T-cell (primary cell): ENCODE measurements at regions not wholly inside any gene's neighbourhood (a gene's known extent, or its start where the extent isn't known, plus 50 kb on each side); places are given as distances from the start of the nearest gene placed in this dataset.

Source experiments
- ATAC-seq, 4 experiments: fragments of 200-7000 bp in 3 of 4; fragments of 150-1000 bp in 1 of 4; cut with Tn5 transposase; replicated peaks in 1 of 4; 1 replicate in 3 of 4; 2 replicates in 1 of 4; pipeline ENCODE4 v1.10.0; 2021; ENCODE audit warnings: moderate library complexity in 3 of 4, mild to moderate bottlenecking in 2 of 4, moderate number of reproducible peaks in 1 of 4
- CTCF ChIA-PET, 2 donors: fragments of 300-600 bp; sonication (Branson Sonifier 250); formaldehyde crosslinking; loops; one replicate each; lab custom pipeline; 2022; ENCODE audit warnings: antibody characterized with exemption in 2 of 2; lab: Charles Lee
- POLR2A ChIA-PET, 2 donors: fragments of 300-600 bp; sonication (Branson Sonifier 250); formaldehyde crosslinking; loops; one replicate each; lab custom pipeline; 2022; ENCODE audit warnings: antibody characterized with exemption in 2 of 2; lab: Charles Lee
- DNase-seq, 35 experiments: peaks; one replicate each; pipeline versions ENCODE4 v3.0.0 to v3.0.0-alpha.2; 2013 to 2023
- H3K27ac ChIP-seq: one replicate; pipeline ENCODE4 v1.5.1; 2013; ENCODE audit warnings: low read length
- H3K27me3 ChIP-seq, 2 experiments: replicated peaks in 1 of 2; 1 replicate in 1 of 2; 2 replicates in 1 of 2; pipeline versions ENCODE4 v1.6.1 to v1.7.0; 2013; ENCODE audit warnings: low read length in 1 of 2, mixed read lengths in 1 of 2; ENCODE audit not compliant: control insufficient read depth in 2 of 2, insufficient read depth in 2 of 2; ENCODE audit errors: extremely low read depth in 1 of 2
- H3K36me3 ChIP-seq, 2 donors: 1 replicate in 1 of 2; 2 replicates in 1 of 2; pipeline versions ENCODE4 v1.6.1 to v1.7.0; 2013; ENCODE audit warnings: low read length in 1 of 2; ENCODE audit not compliant: control insufficient read depth in 2 of 2, insufficient read depth in 1 of 2; ENCODE audit errors: extremely low read depth in 1 of 2
- H3K4me1 ChIP-seq, 2 experiments: 1 replicate in 1 of 2; 2 replicates in 1 of 2; pipeline versions ENCODE4 v1.6.1 to v1.7.0; 2013; ENCODE audit warnings: low read length in 2 of 2, mixed read lengths in 1 of 2; ENCODE audit not compliant: insufficient read depth in 2 of 2, control insufficient read depth in 1 of 2; ENCODE audit errors: extremely low read depth in 1 of 2
- H3K4me3 ChIP-seq, 2 donors: 1 replicate in 1 of 2; 2 replicates in 1 of 2; pipeline versions ENCODE4 v1.5.1 to v1.7.0; 2013; ENCODE audit warnings: mild to moderate bottlenecking in 2 of 2, low read length in 1 of 2, moderate library complexity in 1 of 2; ENCODE audit not compliant: control insufficient read depth in 1 of 2; ENCODE audit errors: extremely low read depth in 1 of 2
- H3K9me3 ChIP-seq: 2 replicates; pipeline ENCODE4 v1.7.0; 2013
- H3K27ac Mint-ChIP-seq, 2 donors: one replicate each; pipeline ENCODE4 v1.8.0; 2020 to 2021; ENCODE audit warnings: mild to moderate bottlenecking in 2 of 2, mixed read lengths in 2 of 2
- H3K27me3 Mint-ChIP-seq, 2 donors: one replicate each; pipeline ENCODE4 v1.8.0; 2021 to 2022; ENCODE audit warnings: mixed read lengths in 2 of 2
- H3K36me3 Mint-ChIP-seq: one replicate; pipeline ENCODE4 v1.8.0; 2021; ENCODE audit warnings: mixed read lengths
- H3K4me1 Mint-ChIP-seq, 3 donors: one replicate each; pipeline ENCODE4 v1.8.0; 2020 to 2022; ENCODE audit warnings: mixed read lengths in 3 of 3, mild to moderate bottlenecking in 1 of 3
- H3K4me3 Mint-ChIP-seq, 3 donors: one replicate each; pipeline ENCODE4 v1.8.0; 2020 to 2022; ENCODE audit warnings: mild to moderate bottlenecking in 3 of 3, mixed read lengths in 3 of 3, moderate library complexity in 3 of 3
- H3K9me3 Mint-ChIP-seq, 3 donors: one replicate each; pipeline ENCODE4 v1.8.0; 2020 to 2022; ENCODE audit warnings: mixed read lengths in 3 of 3
- WGBS: methylation state at CpG from one replicate; pipeline ENCODE4 v1.1.5; 2013; ENCODE audit warnings: missing lambda C conversion rate; ENCODE audit not compliant: insufficient coverage; 5-methylcytosine and 5-hydroxymethylcytosine counted together

GRCh38 chr3:161444694-161445077, 51.9 kb upstream of the OTOL1 start:
- Histone ChIP-seq H3K27ac (no peak overlapping the region), H3K4me1 (no peaks in the 10 kb centered on the region), H3K36me3 (no peaks in the 10 kb centered on the region), H3K27me3 (peaks cover 0 to 3% of the 10 kb centered on the region in 2 experiments), H3K9me3 (no peaks in the 10 kb centered on the region), H3K4me3 (no peak overlapping the region)
- ChIA-PET POLR2A (no interaction called here), CTCF (no interaction called here)
- Mint-ChIP-seq H3K27ac (no peak overlapping the region), H3K4me3 (no peak overlapping the region), H3K36me3 (no peaks in the 10 kb centered on the region), H3K4me1 (no peaks in the 10 kb centered on the region), H3K9me3 (peaks cover 0 to 5% (median 2%) of the 10 kb centered on the region in 3 donors), H3K27me3 (peaks cover 9 to 11% of the 10 kb centered on the region in 2 donors)
- WGBS = no CpG with 5 or more reads among the region's 3 CpGs
- ATAC-seq = no peak
- DNase-seq = no peak

DNA sequence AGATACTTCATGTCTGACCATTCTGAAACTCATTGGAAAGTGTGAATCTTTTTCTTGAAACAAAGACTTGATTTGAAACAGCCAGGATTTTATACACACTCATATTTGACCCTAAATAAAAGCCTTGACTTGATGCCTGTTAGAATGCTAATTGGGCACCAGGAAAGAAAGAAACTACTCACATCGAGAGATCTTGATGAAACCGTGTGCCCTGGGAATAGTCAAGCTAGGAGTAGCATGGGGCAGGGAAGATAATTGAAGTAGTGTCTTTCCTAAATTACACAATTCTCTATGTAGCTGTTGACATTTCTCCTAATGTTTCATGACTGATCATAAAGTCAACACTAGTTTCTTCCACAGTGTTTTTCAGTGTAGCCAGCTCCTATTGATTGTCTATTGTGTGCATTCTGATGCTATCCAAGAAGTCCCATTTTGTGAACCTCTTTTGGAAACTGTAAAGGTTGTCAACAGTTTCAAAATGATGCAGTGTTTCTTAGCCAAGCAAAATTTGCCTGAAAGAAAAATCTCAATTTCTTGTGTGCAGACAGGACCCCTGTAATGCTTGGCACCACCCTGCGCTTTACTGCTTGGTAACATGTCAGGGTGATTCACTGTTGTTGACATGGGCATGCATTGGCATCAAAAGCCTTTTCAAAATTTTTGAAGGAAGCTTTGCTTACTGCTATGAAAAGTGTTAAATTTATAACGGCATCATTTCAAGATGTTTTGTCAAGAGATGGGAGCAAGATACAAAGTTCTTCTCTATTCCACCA, 52.5 kb upstream of the OTOL1 start:
- WGBS = 83% methylated on average over 1 of the region's 4 CpGs
- H3K36me3 ChIP-seq = no peaks in the 10 kb centered on the region
- H3K4me3 ChIP-seq = no peak overlapping the region
- H3K9me3 Mint-ChIP-seq = peaks cover 2 to 5% (median 3%) of the 10 kb centered on the region in 3 donors
- ChIA-PET POLR2A (no interaction called here), CTCF (no interaction called here)
- no peaks in the 10 kb centered on the region for H3K36me3 Mint-ChIP-seq
- peaks cover 0 to 3% of the 10 kb centered on the region in 2 experiments for H3K27me3 ChIP-seq
- H3K4me3 Mint-ChIP-seq = no peak overlapping the region
- H3K27me3 Mint-ChIP-seq = peaks cover 9 to 11% of the 10 kb centered on the region in 2 donors
- ATAC-seq (no peak), DNase-seq (no peak)
- H3K27ac Mint-ChIP-seq = no peak overlapping the region
- no peaks in the 10 kb centered on the region for H3K9me3 ChIP-seq
- H3K4me1 Mint-ChIP-seq = no peaks in the 10 kb centered on the region
- no peak overlapping the region for H3K27ac ChIP-seq
- H3K4me1 ChIP-seq = no peaks in the 10 kb centered on the region

DNA sequence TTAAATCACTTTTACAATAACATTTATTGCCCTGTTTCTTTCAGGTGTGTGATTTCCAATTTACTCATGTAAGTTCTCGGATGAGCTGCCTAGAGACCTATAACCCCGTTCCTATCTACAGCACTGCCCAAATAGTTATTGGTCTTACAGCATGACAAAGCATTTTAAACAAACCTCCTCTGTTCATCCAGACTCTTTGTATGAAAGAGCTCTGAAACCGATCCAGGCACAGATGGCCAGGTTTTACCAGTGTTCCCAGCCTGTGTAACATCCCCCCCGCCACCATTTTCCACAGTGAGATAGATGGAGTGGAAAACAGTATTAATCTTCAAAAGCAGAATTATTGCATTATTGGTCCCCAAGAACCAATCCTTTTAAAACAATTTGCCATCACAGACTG, 59.0 kb upstream of the SPTSSB start:
- Mint-ChIP-seq H3K36me3 (no peaks in the 10 kb centered on the region), H3K4me1 (peaks cover 4 to 8% (median 5%) of the 10 kb centered on the region in 3 donors), H3K27ac (no peak overlapping the region), H3K9me3 (no peaks in the 10 kb centered on the region), H3K4me3 (no peak overlapping the region), H3K27me3 (peaks cover 26 to 33% of the 10 kb centered on the region in 2 donors)
- no peak for ATAC-seq
- no peaks in the 10 kb centered on the region for H3K4me1 ChIP-seq
- H3K36me3 ChIP-seq = no peaks in the 10 kb centered on the region
- H3K4me3 ChIP-seq = no peak overlapping the region
- POLR2A ChIA-PET = no interaction called here
- H3K27me3 ChIP-seq = peaks cover 0 to 9% of the 10 kb centered on the region in 2 experiments
- DNase-seq = no peak
- CTCF ChIA-PET = interaction anchor here (0.6 to 1.1 kb wide), 3 partner anchors 8 to 393 kb away, joined by 3 to 5 read pairs (median 4); no protein-coding TSS in a partner anchor
- 75% methylated on average over 1 of the region's 4 CpGs for WGBS
- H3K9me3 ChIP-seq = no peaks in the 10 kb centered on the region
- H3K27ac ChIP-seq = no peak overlapping the region

- POLR2A ChIA-PET = no interaction called here
- H3K9me3 Mint-ChIP-seq = no peaks in the 10 kb centered on the region
- no peak overlapping the region for H3K27ac Mint-ChIP-seq
- Histone ChIP-seq H3K36me3 (no peaks in the 10 kb centered on the region), H3K4me1 (no peaks in the 10 kb centered on the region), H3K27me3 (peaks cover 0 to 9% of the 10 kb centered on the region in 2 experiments), H3K9me3 (no peaks in the 10 kb centered on the region), H3K27ac (no peak overlapping the region), H3K4me3 (no peak overlapping the region)
- no CpG with 5 or more reads among the region's 1 CpG for WGBS
- H3K4me3 Mint-ChIP-seq = no peak overlapping the region
- H3K27me3 Mint-ChIP-seq = peaks cover 13% of the 10 kb centered on the region in 2 donors
- CTCF ChIA-PET = no interaction called here
- DNase-seq = no peak
- H3K36me3 Mint-ChIP-seq = no peaks in the 10 kb centered on the region
- H3K4me1 Mint-ChIP-seq = peaks cover 4 to 8% (median 5%) of the 10 kb centered on the region in 3 donors
- ATAC-seq = no peak
Observed at GRCh38 chr3:161427347-161427746, 56.0 kb upstream of the SPTSSB start.

DNA sequence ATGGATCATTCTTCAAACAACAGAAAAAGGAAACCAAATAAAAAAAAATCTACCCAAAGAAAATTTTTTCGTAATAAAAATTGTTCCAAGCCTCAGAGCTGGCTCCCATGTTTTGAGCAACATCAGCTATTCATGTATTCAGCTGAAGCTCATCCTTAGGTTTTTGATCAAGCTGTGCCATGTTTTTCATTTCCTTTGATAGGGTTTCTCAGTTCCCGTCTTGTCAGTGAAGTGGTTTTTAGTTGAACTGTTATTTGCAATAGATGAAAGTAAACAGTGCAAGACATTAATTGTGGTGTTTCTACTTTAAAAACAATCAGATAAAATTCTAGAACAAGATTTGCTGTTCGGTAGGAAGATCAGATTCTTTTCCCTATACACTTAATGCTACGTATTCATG, 55.4 kb upstream of the SPTSSB start:
- H3K36me3 ChIP-seq = no peaks in the 10 kb centered on the region
- Mint-ChIP-seq H3K36me3 (no peaks in the 10 kb centered on the region), H3K27ac (no peak overlapping the region), H3K27me3 (peaks cover 7 to 8% of the 10 kb centered on the region in 2 donors), H3K4me3 (no peak overlapping the region), H3K4me1 (peaks cover 4 to 8% (median 5%) of the 10 kb centered on the region in 3 donors), H3K9me3 (no peaks in the 10 kb centered on the region)
- WGBS = no CpG with 5 or more reads among the region's 4 CpGs
- no peak overlapping the region for H3K27ac ChIP-seq
- H3K4me3 ChIP-seq = no peak overlapping the region
- ChIA-PET POLR2A (no interaction called here), CTCF (interaction anchor here in 1 of 2 donors (0.7 kb wide), 1 partner anchor 319 kb away, joined by 3 read pairs; no protein-coding TSS in a partner anchor)
- no peaks in the 10 kb centered on the region for H3K4me1 ChIP-seq
- peaks cover 0 to 9% of the 10 kb centered on the region in 2 experiments for H3K27me3 ChIP-seq
- no peak for DNase-seq
- no peaks in the 10 kb centered on the region for H3K9me3 ChIP-seq
- ATAC-seq = no peak

- Mint-ChIP-seq H3K4me1 (peaks cover 4 to 8% (median 5%) of the 10 kb centered on the region in 3 donors), H3K27ac (no peak overlapping the region), H3K36me3 (no peaks in the 10 kb centered on the region), H3K4me3 (no peak overlapping the region), H3K9me3 (no peaks in the 10 kb centered on the region), H3K27me3 (peaks cover 0 to 3% of the 10 kb centered on the region in 2 donors)
- Histone ChIP-seq H3K27me3 (peaks cover 0 to 4% of the 10 kb centered on the region in 2 experiments), H3K9me3 (no peaks in the 10 kb centered on the region), H3K27ac (no peak overlapping the region), H3K36me3 (no peaks in the 10 kb centered on the region), H3K4me1 (no peaks in the 10 kb centered on the region), H3K4me3 (no peak overlapping the region)
- ATAC-seq (no peak), DNase-seq (peak in 1 of 35 experiments; percentile 66)
- CTCF ChIA-PET = interaction anchor here (0.7 to 4.4 kb wide), 8 partner anchors 15 to 736 kb away, joined by 3 to 23 read pairs (median 4); no protein-coding TSS in a partner anchor
- 50% methylated on average over 2 of the region's 5 CpGs for WGBS
- POLR2A ChIA-PET = no interaction called here
Observed at GRCh38 chr3:161423911-161424522, 52.7 kb upstream of the SPTSSB start.
